HFF-Myc (cell line): ENCODE measurements at regions not wholly inside any gene's neighbourhood (a gene's known extent, or its start where the extent isn't known, plus 50 kb on each side); places are given as distances from the start of the nearest gene placed in this dataset.

Source experiments
- DNase-seq: peaks from one replicate; pipeline ENCODE4 v3.0.0-alpha.2; 2011; ENCODE audit warnings: low read depth; ENCODE audit errors: extremely low read depth
- H3K4me3 ChIP-seq: replicated peaks from 2 replicates; pipeline ENCODE4 v1.5.1; 2011; ENCODE audit warnings: low read depth, mild to moderate bottlenecking, control low read depth, low read length
- TF ChIP-seq, protein P1 (sequence below): IDR thresholded peaks from 2 replicates; pipeline ENCODE4 v1.5.1; 2012; ENCODE audit warnings: mild to moderate bottlenecking, low read depth, low read length, control low read depth; ENCODE audit errors: missing control alignments

DNA sequence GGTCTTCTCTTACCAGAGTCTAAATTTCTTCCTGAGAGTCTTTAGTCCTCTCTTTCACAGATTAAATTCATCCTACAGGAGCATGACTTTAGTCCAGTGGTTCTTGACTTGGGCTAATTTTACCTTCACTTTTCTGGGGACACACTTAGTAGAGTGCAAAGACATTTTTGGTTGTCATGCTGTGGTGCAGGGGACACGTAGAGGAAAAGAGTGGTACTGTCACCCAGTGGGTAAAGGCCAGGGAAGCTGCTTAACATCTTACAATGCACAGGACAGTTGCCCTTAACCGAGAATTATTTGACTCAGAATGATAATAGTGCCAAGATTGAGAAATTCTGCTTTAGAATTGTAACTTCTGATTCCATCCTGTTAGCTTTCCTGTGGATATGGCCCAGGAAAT lies 772.5 kb upstream of the GRM7 start:
- no peak for DNase-seq
- TF ChIP-seq, protein P1, sequence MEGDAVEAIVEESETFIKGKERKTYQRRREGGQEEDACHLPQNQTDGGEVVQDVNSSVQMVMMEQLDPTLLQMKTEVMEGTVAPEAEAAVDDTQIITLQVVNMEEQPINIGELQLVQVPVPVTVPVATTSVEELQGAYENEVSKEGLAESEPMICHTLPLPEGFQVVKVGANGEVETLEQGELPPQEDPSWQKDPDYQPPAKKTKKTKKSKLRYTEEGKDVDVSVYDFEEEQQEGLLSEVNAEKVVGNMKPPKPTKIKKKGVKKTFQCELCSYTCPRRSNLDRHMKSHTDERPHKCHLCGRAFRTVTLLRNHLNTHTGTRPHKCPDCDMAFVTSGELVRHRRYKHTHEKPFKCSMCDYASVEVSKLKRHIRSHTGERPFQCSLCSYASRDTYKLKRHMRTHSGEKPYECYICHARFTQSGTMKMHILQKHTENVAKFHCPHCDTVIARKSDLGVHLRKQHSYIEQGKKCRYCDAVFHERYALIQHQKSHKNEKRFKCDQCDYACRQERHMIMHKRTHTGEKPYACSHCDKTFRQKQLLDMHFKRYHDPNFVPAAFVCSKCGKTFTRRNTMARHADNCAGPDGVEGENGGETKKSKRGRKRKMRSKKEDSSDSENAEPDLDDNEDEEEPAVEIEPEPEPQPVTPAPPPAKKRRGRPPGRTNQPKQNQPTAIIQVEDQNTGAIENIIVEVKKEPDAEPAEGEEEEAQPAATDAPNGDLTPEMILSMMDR = no peak
- H3K4me3 ChIP-seq = no peak overlapping the region

- H3K4me3 ChIP-seq = no peak overlapping the region
- DNase-seq = no peak
- TF ChIP-seq, protein P1 = no peak
Measured at GRCh38 chr3:6089780-6090179, 771.1 kb upstream of the GRM7 start.

- H3K4me3 ChIP-seq = no peak overlapping the region
- TF ChIP-seq, protein P1 = no peak
- DNase-seq = no peak
Measured at GRCh38 chr3:6091262-6091661, 769.7 kb upstream of the GRM7 start.

DNA sequence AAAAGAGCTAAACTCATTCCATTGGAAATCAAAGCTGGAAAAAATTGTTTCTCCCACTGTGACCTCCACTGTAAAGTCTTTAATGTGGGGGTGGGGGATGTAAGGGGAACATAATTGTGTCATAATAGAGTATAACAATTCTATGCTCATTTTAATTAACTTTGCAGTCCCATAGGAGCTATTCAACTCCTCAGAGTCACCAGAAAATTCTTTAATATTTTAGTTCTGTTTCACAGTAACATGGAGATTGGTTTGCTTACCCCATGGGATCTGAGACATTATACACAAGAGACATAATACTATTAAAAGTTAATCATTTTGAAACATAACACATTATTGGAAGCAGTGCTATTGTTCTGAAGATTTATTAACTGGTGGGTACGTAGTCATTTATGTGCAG lies 765.9 kb upstream of the GRM7 start:
- no peak for DNase-seq
- H3K4me3 ChIP-seq = no peak overlapping the region
- TF ChIP-seq, protein P1 = no peak

DNA sequence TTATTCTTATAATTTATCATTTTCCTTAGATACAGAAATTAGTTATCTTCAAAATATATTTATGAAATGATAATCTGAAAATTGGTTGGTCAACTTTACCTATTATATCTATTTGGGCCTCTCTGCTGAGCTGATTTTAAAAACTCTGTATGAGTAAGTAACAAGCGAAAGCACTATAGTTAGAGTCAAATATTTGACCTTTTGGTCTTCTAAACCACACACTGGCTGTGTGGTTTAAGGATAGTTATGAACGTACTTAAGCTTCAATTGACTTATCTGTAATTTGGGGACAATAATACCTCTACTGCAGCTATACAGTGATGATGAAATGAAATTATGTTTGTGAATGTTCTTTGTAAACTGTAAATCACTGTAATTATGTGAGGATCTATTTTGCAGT lies 763.9 kb upstream of the GRM7 start:
- TF ChIP-seq, protein P1 = no peak
- H3K4me3 ChIP-seq = no peak overlapping the region
- no peak for DNase-seq

GRCh38 chr3:6097556-6097955 lies 763.4 kb upstream of the GRM7 start:
- no peak for DNase-seq
- H3K4me3 ChIP-seq = no peak overlapping the region
- TF ChIP-seq, protein P1 = no peak

DNA sequence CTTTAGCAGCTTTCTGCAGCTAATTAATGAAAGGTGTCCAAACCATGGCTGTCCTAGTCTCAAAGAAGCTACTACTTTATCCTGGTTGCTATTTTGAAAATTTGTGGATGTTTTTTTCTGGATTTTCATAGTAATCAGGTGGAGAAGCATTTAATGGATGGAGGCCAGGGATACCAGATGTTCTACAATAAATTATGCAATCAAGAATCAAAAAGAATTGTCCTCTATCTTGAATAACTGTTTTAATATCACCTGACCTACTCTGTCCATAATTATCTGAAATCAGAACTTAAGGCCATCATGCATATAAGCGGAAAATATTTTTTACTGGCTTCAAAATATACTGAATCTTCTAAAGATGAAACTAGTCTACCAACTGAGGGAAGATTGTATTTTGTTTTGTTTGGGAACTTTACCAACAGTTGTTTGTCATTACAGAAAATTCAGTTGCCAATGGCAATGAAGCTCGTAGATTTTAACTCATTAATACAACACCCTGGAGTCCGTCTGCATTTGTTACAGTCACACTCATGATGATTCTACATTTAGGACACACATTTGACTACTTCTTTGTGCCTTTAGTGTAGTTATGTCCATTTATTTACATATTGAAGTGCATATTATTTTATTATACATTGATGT lies 762.3 kb upstream of the GRM7 start:
- no peak overlapping the region for H3K4me3 ChIP-seq
- TF ChIP-seq, protein P1 = no peak
- no peak for DNase-seq
